GM12873 (cell line): ENCODE measurements at regions not wholly inside any gene's neighbourhood (a gene's known extent, or its start where the extent isn't known, plus 50 kb on each side); places are given as distances from the start of the nearest gene placed in this dataset.

Experiments
- CTCF ChIP-seq: IDR thresholded peaks from 2 replicates; pipeline ENCODE4 v1.5.1; 2012; ENCODE audit warnings: low read depth, mild to moderate bottlenecking, moderate library complexity, low read length, control low read depth; ENCODE audit not compliant: insufficient read depth; ENCODE audit errors: missing control alignments

- no peak for TF ChIP-seq CTCF
Measured at GRCh38 chr10:125227546-125227945, 67.2 kb upstream of the CTBP2 start.

- TF ChIP-seq CTCF, result no peak
Measured at GRCh38 chr10:125226823-125227222, 66.5 kb upstream of the CTBP2 start.

- TF ChIP-seq CTCF, result no peak
Measured at GRCh38 chr10:125226005-125226404, 65.6 kb upstream of the CTBP2 start.

GRCh38 chr10:125225051-125225450 lies 64.7 kb upstream of the CTBP2 start:
- no peak for TF ChIP-seq CTCF

GRCh38 chr10:125222515-125223308 lies 62.3 kb upstream of the CTBP2 start:
- TF ChIP-seq CTCF, result no peak

GRCh38 chr10:125221716-125222115 lies 61.4 kb upstream of the CTBP2 start:
- no peak for TF ChIP-seq CTCF

- TF ChIP-seq CTCF, result no peak
Measured at GRCh38 chr10:125219776-125220175, 59.4 kb upstream of the CTBP2 start.
